KBM-7 (cell line): ENCODE measurements at regions not wholly inside any gene's neighbourhood (a gene's known extent, or its start where the extent isn't known, plus 50 kb on each side); places are given as distances from the start of the nearest gene placed in this dataset.
"Not testable (repeated sequence)": the region's sequence is repeated elsewhere in the genome, so short reads cannot be mapped to it uniquely, and the experiment has no call there.

ENCODE experiments used
- DNase-seq: peaks from one replicate; pipeline ENCODE4 v3.0.0-alpha.2; 2015
- in situ Hi-C: fragments of 300-500 bp; cut with MboI; formaldehyde crosslinking; loops from 2 replicates; pipeline ENCODE4 v1.14.3; 2020; ENCODE audit warnings: low sequenced_read_pairs, low pct_unique_long_range_greater_than_20kb, mixed read lengths

DNA sequence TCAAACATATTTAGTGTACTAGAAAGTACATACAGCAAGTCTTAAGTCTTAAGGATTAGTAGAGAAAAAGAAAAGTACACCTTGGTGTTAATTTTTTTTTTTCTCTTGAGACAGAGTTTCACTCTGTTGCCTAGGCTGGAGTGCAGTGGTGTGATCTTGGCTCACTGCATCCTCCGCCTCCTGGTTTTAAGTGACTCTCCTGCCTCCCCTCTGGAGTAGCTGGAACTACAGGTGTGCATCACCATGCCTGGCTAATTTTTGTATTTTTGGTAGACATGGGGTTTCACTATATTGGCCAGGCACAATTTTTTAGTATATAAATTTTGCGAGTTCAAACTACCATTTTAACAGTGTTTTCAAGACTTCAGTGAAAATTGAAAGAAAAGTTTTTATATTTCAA, 1941.1 kb upstream of the CDH6 start:
- in situ Hi-C loops, result no loop called here
- DNase-seq, result no peak

DNA sequence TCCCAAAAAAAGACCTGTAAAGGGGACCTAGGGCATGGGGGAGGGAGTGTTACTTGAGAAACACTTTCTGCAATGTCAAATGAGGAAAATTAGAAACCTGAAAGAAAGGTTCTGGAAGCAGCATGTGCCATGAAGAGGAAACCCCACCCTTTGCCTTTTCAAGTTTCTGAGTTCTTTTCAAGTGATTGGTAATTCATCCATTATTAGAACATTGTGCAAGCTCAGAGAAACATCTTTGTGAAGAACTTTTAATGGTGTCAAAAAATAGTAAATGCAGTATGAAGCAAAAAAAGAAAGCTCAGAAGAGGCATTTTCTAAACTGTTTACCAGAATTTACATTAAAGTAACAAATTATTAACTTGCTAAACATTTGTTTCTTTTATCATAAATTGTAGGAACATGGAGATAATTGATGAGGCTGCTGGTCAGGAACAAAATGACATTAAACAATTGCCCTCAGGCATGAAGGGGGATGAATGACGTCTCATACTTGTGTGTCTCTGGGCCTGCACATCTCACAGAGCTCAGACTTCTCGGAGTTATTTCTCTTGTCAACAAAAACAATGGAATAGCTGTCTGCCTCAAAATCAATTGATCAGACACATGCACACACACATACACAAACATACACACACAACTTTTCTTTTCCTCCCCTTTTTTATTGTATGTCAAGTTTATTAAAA, 1946.0 kb upstream of the CDH6 start:
- DNase-seq, result no peak

DNA sequence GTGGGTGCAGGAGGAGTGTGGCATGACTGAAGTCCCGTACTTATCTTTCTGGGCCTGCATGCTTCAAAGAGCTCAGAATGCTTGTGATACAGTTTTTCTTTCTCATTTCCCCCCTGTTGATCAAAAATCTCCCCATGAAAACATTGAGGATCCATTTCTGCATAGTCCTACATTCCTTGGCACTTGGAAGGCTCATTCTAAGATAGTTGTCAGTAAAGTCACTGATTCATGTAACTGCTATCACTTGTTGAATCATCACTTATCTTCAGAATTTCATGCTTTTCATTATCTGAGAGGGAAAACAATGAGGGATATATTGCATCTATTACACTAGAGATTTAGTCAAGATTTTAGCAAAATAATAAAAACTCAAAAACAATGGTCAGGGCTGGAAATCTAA, 1953.1 kb upstream of the CDH6 start:
- in situ Hi-C loops, result no loop called here

More for the DNA sequence above, 1946.0 kb upstream of the CDH6 start:
- in situ Hi-C loops, result no loop called here

DNA sequence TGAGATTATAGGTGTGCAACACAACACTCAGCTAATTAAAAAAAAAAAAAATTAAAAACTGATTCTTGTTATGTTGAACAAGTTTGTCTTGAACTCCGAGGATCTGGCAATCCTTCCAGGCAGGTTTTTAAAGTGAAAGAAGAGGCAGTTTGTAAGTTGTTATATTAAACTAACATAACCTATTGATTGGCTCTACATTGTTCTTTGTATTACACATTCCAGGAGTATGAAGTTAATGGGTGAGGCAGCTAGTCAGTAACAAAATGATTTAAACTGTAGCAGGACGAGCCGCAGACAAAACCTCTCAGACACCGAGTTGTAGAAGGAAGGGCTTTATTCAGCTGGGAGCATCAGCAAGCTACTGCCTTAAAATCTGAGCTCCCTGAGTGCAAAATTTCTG, 1953.9 kb upstream of the CDH6 start:
- DNase-seq, result no peak
- in situ Hi-C loops, result no loop called here

More for the DNA sequence above, 1953.1 kb upstream of the CDH6 start:
- DNase-seq, result no peak

DNA sequence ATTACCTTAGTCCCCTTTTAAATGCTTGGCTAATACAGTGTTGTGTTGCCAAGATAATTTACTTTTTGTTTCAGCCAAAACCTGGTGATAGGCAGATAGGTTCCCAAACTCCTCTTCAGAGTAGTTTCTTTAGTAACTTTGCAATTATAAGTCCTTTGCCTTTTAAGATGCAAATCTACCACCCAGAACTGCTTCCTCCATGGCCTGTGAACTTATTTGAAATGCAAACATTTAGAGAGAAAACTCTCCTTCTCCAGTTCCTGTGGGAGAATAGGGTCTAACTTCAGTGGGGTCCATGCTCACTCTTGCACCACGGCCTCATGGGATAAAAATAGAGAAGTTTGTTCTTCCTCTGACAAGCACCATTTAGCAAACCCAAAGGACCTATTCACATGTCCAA, 1955.4 kb upstream of the CDH6 start:
- DNase-seq, result no peak
- in situ Hi-C loops, result no loop called here

DNA sequence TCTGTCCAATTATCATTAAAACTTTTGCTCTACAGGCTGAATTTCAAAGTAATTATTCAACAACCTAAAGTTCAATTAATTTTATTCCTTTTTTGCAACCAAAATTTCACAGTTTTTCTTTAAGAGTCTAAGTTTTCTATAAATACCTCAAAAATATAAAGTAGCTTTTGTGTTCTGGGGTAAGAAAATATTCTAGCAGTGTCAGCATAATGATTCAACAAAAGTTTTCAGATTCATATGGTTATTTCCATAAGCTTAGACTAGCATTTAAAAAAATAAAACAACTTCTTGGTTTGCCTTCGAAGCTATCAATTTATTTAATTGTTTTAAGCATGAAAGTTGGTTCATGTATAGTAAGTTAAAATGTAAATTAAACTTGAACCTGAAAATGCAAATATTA, 1962.3 kb upstream of the CDH6 start:
- in situ Hi-C loops, result no loop called here
- no peak for DNase-seq

DNA sequence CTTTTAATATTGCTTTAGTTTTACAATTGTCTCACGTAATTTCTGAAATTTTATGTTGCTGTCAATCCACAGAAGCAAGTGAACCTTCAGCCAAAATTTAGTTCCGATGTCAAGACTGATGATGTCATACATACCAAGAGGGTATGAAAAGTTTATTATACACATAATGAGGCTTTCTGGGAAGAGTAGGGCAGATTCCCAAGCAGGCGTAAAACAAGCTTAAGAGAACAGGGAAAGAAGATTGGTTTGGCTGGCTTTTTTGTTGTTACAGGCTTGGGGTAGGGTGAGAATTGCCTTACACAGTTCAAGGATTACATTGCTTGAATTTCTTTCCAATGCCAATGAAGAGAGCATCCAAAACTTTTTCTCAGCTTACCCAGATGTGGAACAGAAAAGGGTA, 1962.9 kb upstream of the CDH6 start:
- in situ Hi-C loops, result no loop called here
- no peak for DNase-seq

DNA sequence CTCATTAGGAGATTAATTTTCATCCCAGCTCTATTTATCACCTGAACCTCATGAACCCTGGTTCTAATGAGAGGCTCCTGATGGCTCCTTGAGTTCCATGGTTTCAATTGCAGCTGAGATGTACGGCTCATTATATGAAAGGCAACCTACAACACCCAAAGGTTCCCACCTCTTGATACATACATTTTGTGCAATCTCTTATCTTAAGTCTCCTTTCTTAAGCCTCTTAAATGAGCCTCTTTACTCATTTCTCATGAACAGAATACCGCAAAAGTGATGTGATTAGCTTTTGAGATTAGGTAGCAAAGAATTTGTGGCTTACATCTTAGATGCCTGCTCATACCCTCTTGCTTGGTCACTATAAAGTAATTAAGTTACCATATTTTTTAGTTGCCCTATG, 1964.0 kb upstream of the CDH6 start:
- DNase-seq, result no peak
- in situ Hi-C loops, result no loop called here

DNA sequence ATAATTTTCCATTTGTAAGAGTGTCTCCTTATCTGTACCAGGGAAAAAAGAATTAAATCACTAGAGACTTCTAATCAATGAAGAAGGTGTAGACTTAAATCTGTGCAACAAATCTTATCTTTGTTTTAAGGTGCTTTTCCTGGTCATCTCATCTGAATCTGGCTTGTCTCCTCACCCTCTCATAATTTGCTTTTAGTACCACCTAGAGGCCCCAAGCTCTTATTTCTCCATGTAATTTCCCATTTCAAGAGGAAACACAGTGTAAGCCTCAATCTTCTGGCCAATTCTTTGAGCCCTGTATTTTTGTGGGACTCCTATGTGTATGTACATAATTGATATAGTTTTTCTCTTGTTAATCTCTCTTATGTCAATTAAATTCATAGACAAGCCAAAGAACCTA, 1975.3 kb upstream of the CDH6 start:
- in situ Hi-C loops, result no loop called here
- DNase-seq, result no peak

DNA sequence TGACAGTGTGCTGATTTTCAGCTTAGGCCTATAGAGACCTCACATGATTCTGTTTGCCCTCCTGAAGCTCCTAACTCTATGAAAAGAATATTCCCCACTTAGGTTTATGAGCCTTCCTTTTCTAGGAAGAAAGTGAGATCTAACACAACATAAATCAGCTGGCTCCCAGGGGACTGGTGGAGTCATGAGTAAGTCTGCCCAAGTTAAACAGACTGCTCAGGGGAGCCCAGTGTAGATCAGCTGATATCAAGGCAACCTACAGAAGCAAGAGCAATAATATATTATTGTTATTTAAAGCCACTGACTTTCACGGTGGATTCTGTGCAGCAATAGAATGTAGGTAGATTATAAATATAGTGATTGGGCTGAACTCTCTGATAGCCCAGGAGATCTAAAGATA, 1978.6 kb upstream of the CDH6 start:
- in situ Hi-C loops, result no loop called here
- DNase-seq, result no peak

DNA sequence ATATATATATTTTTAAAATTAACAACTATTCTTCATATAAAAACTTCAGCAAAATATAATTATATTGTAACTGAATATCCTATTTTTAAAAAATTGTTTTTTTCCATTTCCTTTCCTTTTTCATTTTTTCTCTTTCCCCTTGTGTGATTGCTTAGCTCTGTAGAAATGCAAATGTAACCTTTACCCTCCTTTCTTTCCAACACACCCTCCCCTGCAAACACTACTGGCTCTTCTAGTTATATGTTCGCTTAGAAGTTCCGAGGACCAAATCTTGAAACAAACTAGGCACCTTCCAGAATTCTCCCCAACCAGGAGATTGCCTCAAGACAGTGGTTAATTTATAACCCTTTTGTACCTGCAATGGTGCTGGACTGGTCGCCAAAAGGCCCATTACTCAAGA, 1980.0 kb upstream of the CDH6 start:
- in situ Hi-C loops, result no loop called here
- no peak for DNase-seq

DNA sequence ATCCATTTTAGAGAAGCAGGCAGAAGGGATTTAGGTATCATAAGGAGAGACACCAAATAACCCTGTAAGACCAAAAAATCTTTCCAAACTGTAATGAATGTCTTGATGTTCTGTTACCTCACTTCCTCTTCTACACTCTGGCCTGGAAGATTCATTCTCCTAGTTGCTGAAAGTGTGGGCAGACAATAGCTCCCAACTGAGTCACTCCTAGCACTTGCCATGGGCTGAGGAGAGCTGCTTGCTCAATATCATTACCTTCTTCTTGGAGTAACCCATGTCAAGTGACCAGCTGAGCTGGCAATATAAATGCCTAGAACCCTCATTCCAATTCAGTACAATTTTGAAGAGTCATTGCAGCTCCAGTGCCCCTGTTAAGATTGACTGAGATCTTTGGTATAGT, 1985.5 kb upstream of the CDH6 start:
- DNase-seq, result no peak

DNA sequence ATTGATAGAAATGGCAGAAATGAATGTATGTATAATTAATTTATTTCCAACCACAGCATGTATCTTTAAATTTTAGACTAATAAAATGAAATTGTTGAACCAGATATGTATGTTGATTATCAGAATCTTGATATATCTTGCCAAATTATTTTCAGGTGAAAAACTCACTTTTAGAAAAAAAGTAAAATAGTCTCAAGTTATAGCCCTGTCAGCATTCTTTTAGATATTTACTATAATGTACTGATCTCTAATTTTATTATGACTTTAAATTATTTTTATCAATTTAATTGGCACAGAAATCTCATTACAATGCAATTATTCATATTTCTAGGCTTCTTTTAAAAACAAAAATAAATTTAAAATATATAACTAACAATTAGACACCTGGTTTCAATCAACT, 1990.4 kb upstream of the CDH6 start:
- no peak for DNase-seq
- in situ Hi-C loops, result no loop called here

More for the DNA sequence above, 1985.5 kb upstream of the CDH6 start:
- in situ Hi-C loops, result no loop called here

DNA sequence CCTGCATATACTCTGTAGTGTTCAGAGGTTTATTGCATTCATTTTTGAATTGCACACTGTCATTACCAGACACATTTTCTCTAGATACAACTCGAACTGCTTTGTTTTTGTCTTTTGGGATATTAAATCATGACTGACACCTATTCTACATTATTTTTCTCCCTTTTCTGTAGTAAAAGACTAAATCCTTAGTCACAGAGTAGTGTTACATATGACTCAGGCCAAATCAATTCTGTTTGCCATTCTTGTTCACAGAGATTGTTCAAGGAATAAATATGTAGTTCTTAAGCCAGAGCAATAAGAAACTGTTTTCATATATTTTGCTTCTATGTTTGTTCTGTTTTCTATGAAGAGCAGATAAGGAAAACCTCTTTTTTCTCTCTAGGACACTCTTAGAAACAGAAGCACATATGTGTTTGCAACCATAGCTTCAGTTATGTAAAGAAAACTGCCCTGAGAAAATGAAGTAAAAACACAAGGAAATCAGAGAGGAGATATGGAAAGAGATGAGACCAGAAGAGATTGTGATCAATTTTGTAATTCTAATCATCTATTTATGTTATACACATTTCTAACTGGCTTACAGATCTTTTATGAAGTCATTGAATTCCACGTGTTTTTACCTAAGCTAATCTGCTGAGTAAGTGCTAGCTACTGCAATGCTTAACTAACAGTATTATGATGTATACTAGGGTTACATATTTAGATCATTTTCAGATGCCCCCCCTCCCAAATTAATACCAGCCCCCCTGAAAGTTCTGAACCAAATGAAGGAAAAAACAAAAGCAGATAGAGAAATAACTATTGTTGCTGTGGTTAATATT, 1995.6 kb upstream of the CDH6 start:
- in situ Hi-C loops, result no loop called here

DNA sequence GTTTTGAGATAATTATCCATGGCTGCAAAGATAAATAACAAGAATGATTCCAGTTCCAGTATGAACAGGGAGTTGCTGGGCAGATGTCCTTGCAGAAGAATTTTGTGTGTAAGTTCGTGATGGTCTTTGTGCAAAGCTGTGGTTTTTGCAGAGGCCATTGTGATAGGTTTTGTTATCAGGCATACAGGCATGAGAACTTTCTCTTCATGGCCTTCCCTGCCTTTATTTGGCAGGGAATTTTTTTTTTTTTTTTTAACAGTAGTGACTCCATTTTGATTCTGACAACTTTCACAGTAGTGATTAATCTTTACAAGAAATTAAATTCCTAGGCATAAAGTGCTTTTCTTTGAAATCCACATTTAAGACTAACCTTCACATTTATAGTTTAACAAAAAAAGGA, 1999.5 kb upstream of the CDH6 start:
- in situ Hi-C loops, result no loop called here
- DNase-seq, result no peak

More for the DNA sequence above, 1995.6 kb upstream of the CDH6 start:
- DNase-seq, result no peak

DNA sequence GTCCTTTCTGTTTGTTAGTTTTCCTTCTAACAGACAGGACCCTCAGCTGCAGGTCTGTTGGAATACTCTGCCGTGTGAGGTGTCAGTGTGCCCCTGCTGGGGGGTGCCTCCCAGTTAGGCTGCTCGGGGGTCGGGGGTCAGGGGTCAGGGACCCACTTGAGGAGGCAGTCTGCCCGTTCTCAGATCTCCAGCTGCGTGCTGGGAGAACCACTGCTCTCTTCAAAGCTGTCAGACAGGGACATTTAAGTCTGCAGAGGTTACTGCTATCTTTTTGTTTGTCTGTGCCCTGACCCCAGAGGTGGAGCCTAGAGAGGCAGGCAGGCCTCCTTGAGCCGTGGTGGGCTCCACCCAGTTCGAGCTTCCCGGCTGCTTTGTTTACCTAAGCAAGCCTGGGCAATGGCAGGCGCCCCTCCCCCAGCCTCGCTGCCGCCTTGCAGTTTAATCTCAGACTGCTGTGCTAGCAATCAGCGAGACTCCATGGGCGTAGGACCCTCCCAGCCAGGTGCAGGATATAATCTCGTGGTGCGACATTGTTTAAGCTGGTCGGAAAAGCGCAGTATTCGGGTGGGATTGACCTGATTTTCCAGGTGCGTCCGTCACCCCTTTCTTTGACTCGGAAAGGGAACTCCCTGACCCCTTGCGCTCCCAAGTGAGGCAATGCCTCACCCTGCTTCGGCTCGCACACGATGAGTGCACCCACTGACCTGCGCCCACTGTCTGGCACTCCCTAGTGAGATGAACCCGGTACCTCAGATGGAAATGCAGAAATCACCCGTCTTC, 2002.0 kb upstream of the CDH6 start:
- DNase-seq, in situ Hi-C loops: not testable (repeated sequence)

DNA sequence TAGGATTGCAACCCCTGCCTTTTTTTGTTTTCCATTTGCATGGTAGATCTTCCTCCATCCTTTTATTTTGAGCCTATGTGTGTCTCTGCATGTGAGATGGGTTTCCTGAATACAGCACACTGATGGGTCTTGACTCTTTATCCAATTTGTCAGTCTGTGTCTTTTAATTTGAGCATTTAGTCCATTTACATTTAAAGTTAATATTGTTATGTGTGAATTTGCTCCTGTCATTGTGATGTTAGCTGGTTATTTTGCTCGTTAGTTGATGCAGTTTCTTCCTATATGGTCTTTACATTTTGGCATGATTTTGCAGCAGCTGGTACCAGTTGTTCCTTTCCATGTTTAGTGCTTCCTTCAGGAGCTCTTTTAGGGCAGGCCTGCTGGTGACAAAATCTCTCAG, 2003.1 kb upstream of the CDH6 start:
- in situ Hi-C loops, DNase-seq: not testable (repeated sequence)

DNA sequence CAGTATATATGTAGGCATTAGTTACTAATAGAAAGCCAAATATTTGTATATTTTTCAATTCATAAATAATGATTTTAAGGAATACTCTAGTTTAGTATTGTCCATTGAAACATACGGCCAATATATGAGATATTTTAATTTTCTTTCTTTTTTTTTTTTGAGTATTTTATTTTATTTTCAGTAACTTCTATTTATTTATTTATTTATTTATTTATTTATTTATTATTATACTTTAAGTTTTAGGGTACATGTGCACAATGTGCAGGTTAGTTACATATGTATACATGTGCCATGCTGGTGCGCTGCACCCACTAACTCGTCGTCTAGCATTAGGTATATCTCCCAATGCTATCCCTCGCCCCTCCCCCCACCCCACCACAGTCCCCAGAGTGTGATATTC, 2007.1 kb upstream of the CDH6 start:
- in situ Hi-C loops, result not testable (repeated sequence)

DNA sequence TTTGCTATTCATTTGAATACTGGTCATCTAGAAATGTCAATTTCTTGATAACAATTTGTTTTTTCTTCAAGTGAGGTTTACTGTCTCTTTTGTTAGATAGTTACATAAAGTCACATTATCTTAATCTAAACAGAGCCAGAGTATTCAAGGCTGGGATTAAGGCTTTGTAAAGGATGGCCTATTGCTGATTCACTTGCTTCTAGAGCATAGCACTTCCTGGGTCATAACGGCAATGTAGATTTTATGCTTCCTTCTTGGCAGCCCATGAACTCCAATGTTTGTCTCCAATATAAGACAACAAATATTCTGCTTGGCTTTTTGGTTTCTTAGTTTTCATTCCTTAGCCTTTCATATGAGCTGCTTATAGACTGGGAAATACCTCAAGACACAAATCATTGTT, 2007.9 kb upstream of the CDH6 start:
- in situ Hi-C loops, result no loop called here

More for the DNA sequence above, 2007.1 kb upstream of the CDH6 start:
- not testable (repeated sequence) for DNase-seq

DNA sequence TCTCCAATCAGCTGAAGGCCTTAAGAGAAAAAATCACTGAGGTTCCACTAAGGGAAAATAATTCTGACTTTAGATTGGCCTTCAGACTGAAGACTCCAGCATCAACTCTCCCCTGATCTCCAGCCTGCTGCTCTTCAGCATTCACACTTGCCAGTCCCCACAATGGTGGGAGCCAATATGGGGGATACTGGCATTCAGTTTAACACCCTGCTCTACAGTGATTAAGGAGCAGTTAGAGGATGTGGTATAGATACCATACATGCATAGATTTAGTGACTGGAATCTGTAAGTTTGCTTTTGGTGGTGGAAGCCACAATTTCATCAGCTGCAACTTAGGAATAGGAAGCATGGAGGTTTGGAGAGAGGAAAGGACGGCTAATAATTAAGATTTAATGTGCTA, 2017.7 kb upstream of the CDH6 start:
- in situ Hi-C loops, result no loop called here
- no peak for DNase-seq

More for the DNA sequence above, 2007.9 kb upstream of the CDH6 start:
- DNase-seq, result no peak
